ENCODE measurements at regions not wholly inside any gene's neighbourhood (a gene's known extent, or its start where the extent isn't known, plus 50 kb on each side); places are given as distances from the start of the nearest gene placed in this dataset.

GRCh38 chr15:92829875-92830274 is 70.2 kb upstream of the CHD2 start:
- Histone ChIP-seq H3K27me3 (ENCODE audit: control insufficient read depth, insufficient read depth, low read length) (no peaks in the 10 kb centered on the region), H3K36me3 (ENCODE audit: control insufficient read depth, insufficient read depth, low read length) (no peaks in the 10 kb centered on the region), H3K4me3 (ENCODE audit: low read depth, low read length) (no peak overlapping the region)
- POLR2A ChIA-PET, result interaction anchor here (0.5 kb wide), 1 partner anchor 12 kb away, joined by 6 read pairs; no protein-coding TSS in a partner anchor
- no peak for DNase-seq (ENCODE audit: low read depth)
- no peak for TF ChIP-seq CTCF (IDR thresholded peaks at IDR 0.05; ENCODE audit: insufficient read depth, low read depth, low read length)
- CTCF ChIA-PET, result no interaction called here

DNA sequence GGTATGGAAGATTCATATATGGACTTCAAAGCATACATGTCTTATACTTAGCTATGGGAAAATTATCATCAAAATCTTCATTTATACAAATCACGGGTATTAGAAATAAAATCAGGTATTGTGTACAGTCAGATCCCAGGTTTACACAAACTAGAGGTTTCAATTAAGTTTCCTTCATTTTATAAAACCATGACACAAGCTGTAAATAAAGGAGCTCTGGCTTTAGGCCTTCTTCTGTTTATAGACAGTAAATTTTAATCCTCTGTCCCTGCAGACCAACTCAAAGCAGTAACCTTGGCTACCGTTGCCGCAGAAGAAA is 68.8 kb upstream of the CHD2 start:
- peak overlapping the region; percentile 6; the same call in 1 of the 2 replicates for H3K4me3 ChIP-seq (ENCODE audit: low read depth, low read length)
- no peak for DNase-seq (ENCODE audit: low read depth)
- ChIA-PET POLR2A (interaction anchor here (0.7 to 1.8 kb wide), 7 partner anchors 9 to 76 kb away, joined by 3 to 8 read pairs (median 5); no protein-coding TSS in a partner anchor), CTCF (interaction anchor here (1.4 to 1.8 kb wide), 3 partner anchors 14 to 74 kb away, joined by 3 to 8 read pairs (median 5); no protein-coding TSS in a partner anchor)
- no peak for TF ChIP-seq CTCF (IDR thresholded peaks at IDR 0.05; ENCODE audit: insufficient read depth, low read depth, low read length)
- H3K27me3 ChIP-seq (ENCODE audit: control insufficient read depth, insufficient read depth, low read length), result no peaks in the 10 kb centered on the region
- H3K36me3 ChIP-seq (ENCODE audit: control insufficient read depth, insufficient read depth, low read length), result no peaks in the 10 kb centered on the region

GRCh38 chr15:92831655-92832328 is 68.3 kb upstream of the CHD2 start:
- no peaks in the 10 kb centered on the region for H3K27me3 ChIP-seq (ENCODE audit: control insufficient read depth, insufficient read depth, low read length)
- H3K36me3 ChIP-seq (ENCODE audit: control insufficient read depth, insufficient read depth, low read length), result no peaks in the 10 kb centered on the region
- ChIA-PET CTCF (interaction anchor here (1.4 to 1.8 kb wide), 3 partner anchors 13 to 74 kb away, joined by 3 to 8 read pairs (median 5); no protein-coding TSS in a partner anchor), POLR2A (interaction anchor here (0.6 to 1.8 kb wide), 8 partner anchors 10 to 76 kb away, joined by 3 to 8 read pairs (median 4); no protein-coding TSS in a partner anchor)
- no peak for TF ChIP-seq CTCF (IDR thresholded peaks at IDR 0.05; ENCODE audit: insufficient read depth, low read depth, low read length)
- DNase-seq (ENCODE audit: low read depth), result peak; percentile 68
- peak overlapping the region; percentile 6; the same call in 1 of the 2 replicates for H3K4me3 ChIP-seq (ENCODE audit: low read depth, low read length)

- CTCF ChIA-PET, result interaction anchor here (0.7 kb wide), 1 partner anchor 10 kb away, joined by 3 read pairs; no protein-coding TSS in a partner anchor
- Histone ChIP-seq H3K36me3 (ENCODE audit: control insufficient read depth, insufficient read depth, low read length) (no peaks in the 10 kb centered on the region), H3K27me3 (ENCODE audit: control insufficient read depth, insufficient read depth, low read length) (no peaks in the 10 kb centered on the region), H3K4me3 (ENCODE audit: low read depth, low read length) (no peak overlapping the region)
- no peak for TF ChIP-seq CTCF (IDR thresholded peaks at IDR 0.05; ENCODE audit: insufficient read depth, low read depth, low read length)
- no peak for DNase-seq (ENCODE audit: low read depth)
- POLR2A ChIA-PET, result interaction anchor here (1.8 kb wide), 1 partner anchor 11 kb away, joined by 8 read pairs; no protein-coding TSS in a partner anchor
These were observed 67.1 kb upstream of the CHD2 start for GRCh38 chr15:92833106-92833433.

DNA sequence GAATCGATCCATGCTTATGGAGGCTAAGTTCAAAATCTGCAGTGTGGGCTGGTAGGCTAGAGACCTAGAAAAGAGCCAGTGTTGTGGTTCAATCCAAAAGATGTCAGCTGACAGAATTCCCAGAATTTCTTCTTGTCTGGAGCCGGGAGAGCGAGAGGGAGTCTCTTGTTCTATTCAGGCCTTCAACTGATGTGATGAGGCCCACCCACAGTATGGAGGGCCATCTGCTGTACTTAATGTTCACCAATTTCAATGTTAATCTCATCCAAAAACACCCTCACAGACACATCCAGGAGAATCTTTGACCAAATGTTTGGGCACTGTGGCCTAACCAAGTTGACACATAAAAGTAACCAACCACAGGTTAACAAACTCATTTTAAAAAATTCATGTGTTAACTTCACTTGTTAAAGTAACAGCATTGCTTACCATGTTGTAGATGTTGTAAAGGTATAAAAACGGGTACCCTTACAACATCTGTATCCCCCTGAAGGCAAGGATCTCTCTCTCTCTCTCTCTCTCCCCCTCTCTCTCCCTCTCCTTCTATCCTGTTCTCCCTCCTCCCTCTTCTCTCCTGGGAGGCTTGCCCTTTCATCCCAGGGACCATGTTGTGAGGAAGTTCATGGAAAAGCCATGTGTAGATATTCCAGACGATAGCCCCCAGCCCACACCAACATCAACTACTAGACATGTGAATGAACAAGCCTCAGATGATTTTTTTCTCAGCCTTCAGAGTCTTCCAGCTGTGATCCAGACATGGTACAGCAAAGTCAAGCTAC is 66.4 kb upstream of the CHD2 start:
- no peaks in the 10 kb centered on the region for H3K36me3 ChIP-seq (ENCODE audit: control insufficient read depth, insufficient read depth, low read length)
- H3K4me3 ChIP-seq (ENCODE audit: low read depth, low read length), result no peak overlapping the region
- no peaks in the 10 kb centered on the region for H3K27me3 ChIP-seq (ENCODE audit: control insufficient read depth, insufficient read depth, low read length)
- no peak for DNase-seq (ENCODE audit: low read depth)
- ChIA-PET CTCF (no interaction called here), POLR2A (no interaction called here)
- no peak for TF ChIP-seq CTCF (IDR thresholded peaks at IDR 0.05; ENCODE audit: insufficient read depth, low read depth, low read length)
